Left ventricle myocardium superior (tissue), 1 donor: ENCODE measurements at regions not wholly inside any gene's neighbourhood (a gene's known extent, or its start where the extent isn't known, plus 50 kb on each side); places are given as distances from the start of the nearest gene placed in this dataset.

Experiments
- ATAC-seq: fragments of 200-7000 bp; cut with Tn5 transposase; one replicate; pipeline ENCODE4 v1.9.1; 2020; ENCODE audit warnings: mild to moderate bottlenecking, moderate library complexity
- DNase-seq: peaks from one replicate; pipeline ENCODE4 v3.0.0-alpha.2; 2020
- intact Hi-C: fragments of 100-400 bp; cut with micrococcal nuclease; formaldehyde crosslinking; loops from one replicate; pipeline ENCODE4 v1.11.0; 2022
- donor health status: DM: no; HTN: yes; CAD: no; lungs with severe emphysema.

DNA sequence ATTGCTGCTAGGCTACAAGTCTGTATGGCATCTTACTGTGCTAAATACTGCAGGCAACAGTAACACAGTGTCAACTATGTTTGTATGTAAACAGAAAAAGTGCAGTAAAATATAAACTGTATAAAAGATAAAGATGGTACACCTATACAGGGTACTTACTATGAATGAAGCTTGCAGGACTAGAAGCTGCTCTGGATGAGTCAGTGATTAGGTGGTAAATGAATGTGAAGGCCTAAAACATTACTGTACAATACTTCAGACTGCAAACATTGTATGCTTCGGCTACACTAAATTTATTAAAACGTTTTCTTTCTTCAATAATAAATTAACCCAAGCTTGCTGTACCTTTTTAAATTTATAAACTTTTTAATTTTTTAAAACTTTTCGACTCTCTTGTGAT is 97.1 kb downstream of the HLX start:
- intact Hi-C loops: no loop called here
- DNase-seq (no peak), ATAC-seq (no peak)

DNA sequence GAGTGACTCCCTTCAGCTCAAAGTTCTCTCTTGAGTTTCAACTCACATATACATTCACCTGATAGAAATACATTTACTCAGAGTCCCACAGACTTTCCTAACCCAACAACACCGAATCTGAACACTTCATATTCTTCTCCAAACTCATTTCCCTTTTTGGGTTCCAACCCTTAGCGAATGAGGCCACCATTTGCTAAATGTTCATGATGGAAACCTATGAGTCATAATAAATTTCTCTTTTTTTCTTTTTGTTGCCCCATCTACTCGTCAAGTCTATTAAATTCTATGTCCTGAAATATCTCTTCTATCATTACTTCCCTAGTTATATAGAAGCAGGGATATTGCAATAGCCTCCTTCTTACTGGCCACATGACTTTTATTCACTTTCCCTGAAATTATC is 100.1 kb downstream of the HLX start:
- intact Hi-C loops: no loop called here
- no peak for DNase-seq
- ATAC-seq: no peak

DNA sequence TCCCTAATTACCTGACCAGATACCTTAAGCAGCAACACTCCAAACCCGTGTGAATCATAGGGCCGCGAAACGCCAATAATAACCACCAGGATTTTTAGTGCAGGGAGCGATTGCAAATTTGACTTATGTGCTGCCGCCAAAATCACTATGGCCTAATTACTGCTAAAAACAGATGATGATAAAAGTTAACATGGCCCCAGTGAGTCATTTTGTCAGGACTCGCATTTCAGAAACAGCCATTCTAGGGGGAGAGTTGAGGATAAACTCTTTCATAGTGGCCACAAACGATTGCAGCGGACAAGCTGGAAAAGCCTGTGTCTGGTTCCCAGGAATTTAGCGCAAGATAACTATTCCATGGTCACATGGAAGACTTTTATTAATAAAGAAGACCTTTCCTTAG is 103.4 kb downstream of the HLX start:
- intact Hi-C loops: no loop called here
- no peak for ATAC-seq
- no peak for DNase-seq

DNA sequence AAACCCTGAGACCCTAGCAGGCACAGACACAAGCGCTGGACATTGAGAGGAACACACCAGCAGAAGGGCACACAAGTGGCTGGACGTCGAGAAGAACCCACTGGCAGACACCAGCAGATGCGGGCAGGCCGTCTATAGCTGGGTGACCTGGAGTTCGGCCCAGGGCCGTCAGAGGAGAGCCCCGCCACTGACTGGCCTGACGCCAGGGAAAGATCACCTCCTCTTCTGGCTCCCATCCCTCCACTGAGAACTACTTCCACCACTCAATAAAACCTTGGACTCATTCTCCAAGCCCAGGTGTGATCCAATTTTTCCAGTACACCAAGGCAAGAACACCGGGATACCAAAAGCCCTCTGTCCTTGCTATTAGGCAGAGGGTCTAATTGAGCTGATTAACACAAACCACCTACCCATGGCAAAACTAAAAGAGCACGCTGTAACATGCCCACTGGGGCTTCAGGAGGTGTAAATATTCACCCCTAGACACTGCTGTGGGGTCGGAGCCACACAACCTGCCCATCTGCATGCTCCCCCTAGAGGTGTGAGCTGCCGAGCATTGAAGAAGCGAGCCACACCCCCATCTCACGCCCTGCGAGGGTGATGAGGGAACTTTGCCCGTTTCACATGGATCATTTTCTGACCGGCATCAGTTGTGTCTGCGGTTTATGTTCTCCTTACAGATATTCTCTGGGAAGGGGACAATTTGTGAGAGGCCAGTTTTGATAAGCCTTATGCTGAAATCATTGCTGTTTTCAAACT is 104.8 kb downstream of the HLX start:
- DNase-seq (no peak), ATAC-seq (no peak)
- intact Hi-C loops: no loop called here

DNA sequence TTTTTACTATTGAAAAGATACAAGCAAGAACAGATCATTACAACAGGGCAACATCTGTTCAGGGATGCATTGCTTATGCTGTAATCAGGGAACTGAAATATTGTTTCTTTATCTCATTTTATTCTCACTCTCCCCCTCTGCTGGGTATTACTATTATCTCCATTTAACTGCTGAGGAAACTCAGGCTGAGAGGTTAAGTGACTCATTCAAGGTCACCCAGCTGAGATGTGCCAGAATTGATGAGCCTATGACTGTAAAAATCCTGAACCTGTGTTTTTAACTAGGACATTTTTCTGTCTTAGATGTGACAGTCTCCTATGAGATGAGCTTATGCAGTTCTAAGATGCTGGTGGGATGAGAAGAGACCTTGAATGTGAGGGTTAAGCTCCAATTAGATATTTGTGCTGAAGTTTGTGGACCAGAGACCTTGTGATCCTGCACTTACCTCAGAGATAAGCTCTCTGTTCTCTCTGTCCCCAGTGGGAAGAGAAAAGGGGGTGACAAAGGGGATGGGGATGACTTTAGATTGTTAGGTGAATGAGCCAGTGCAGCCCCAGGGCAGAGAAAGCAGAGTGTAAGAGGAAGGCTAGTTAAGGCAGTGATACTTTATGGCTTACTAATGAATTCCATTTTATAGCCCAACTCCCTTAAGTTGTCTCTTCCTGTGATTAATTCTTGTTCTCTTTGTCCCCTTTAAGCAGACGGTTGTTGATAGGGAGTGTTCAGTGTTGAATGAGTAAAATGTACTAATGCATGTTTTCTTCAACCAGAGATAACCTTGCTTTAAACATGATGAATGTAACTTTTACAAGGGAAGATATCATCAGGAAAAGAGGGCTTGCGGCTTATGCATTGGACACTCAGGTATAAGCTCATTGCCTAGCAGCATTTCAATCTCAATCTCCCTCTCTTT is 111.4 kb downstream of the HLX start:
- intact Hi-C loops: no loop called here
- ATAC-seq (no peak), DNase-seq (no peak)

DNA sequence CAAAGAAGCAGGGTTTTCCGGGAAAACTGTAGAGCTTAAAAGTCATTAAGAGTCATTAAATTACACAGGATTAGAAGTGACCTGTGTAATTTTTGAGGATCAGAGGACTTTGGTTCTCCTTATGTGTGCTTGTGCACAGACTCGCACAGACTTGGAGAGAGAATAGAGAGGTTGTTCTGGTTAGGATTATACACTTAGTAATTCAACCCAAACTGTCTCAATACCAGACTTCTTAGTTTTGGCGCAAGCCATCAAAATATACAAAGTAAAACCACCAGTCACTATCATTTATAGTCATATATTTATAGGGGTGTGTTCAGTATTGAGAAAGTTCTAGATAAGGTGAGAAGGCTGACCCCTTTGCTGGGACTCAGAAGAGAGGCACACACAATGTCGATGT is 112.3 kb downstream of the HLX start:
- intact Hi-C loops: no loop called here
- no peak for DNase-seq

DNA sequence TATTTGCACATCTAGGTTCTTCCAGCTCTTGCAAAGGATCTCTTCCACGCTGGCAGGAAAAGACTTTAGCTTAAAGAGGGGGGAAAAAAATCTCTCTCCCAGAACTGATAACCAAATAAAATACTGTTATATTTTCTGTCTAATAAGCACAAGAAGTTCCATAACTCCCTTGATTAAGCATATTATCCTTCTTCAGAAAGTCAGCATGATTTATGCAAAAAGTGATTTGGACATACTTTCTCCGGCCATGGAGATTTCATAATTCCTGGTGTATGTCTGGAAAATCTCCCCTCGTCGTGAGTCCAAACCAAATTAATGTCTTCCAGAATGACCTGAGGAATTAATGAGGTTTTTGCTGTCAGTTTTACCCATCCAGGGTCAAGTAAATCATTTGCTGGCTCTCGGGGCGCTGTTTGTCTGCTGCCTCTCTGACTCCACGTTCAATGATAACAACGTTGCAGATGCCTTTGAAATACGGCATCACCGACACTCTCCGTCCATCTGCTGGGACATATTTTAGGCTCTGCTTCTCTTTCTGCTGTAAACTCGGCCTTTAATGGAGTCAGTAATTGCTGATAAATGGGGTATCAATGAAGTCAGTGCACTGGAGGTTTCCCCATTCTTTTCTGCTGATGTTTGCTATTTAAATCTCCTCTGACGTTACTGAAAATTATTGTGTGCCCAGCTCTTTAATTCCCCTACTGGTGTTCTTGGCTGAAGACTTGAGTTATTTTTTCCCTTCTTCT is 112.9 kb downstream of the HLX start:
- ATAC-seq: no peak
- DNase-seq: no peak
- intact Hi-C loops: no loop called here

More for the DNA sequence above, 112.3 kb downstream of the HLX start:
- no peak for ATAC-seq

DNA sequence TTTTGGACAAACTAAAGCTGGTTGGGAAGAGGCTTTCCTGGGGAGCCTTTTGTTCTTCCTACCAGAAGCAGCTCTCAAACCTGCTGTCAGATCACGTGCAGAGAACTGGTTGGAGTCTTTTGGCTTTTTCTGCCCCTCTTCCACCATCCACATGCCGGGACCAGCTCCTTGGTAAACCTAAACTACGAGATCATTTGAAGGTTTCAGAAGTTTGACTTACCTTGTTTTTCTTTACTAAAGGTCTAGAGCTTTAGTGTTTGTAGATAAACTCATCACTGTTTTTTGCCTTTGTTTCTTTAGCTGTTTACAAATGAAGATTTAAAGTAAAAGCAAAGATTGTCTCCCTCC is 113.4 kb downstream of the HLX start:
- DNase-seq (no peak), ATAC-seq (no peak)
- intact Hi-C loops: no loop called here

DNA sequence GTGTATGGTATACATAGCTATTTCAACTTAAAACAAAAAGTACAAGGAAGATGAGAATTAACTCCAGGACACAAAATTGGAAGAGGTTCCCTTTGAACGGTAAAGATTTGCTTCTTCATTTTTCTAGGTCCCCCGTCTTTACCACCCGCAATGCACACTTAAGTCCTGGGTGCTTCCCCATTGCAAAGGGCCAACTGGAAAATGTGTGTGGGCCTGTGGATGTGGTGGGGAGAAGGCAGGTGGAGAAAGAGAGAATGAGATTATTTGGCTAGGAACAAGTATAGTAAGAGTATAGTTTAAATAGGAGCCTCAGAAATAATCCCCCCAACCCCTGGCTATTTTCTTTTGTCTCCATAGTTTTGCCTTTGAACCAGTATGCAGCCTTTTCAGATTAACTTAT is 115.4 kb downstream of the HLX start:
- intact Hi-C loops: no loop called here
- ATAC-seq: no peak
- no peak for DNase-seq

DNA sequence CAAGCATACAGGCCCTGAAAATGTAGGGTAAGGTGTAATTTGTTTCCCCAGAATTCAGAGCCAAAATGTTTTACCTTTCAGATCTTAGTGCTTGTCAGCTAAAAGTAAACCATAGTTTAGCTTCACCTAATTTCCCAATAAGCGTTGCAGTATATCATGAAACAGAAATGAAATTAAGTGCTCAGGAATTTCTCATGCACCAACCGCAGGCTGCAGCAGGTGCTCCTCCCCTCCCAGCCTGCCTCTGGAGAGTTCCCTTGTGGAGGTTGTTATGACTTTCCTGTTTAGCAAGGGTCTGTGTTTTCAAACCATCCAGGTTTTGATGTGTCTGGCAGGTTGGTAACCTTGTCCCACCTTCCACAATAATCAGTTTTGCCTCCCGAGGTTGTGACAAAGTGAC is 118.5 kb downstream of the HLX start:
- no peak for DNase-seq
- intact Hi-C loops: no loop called here
- no peak for ATAC-seq

DNA sequence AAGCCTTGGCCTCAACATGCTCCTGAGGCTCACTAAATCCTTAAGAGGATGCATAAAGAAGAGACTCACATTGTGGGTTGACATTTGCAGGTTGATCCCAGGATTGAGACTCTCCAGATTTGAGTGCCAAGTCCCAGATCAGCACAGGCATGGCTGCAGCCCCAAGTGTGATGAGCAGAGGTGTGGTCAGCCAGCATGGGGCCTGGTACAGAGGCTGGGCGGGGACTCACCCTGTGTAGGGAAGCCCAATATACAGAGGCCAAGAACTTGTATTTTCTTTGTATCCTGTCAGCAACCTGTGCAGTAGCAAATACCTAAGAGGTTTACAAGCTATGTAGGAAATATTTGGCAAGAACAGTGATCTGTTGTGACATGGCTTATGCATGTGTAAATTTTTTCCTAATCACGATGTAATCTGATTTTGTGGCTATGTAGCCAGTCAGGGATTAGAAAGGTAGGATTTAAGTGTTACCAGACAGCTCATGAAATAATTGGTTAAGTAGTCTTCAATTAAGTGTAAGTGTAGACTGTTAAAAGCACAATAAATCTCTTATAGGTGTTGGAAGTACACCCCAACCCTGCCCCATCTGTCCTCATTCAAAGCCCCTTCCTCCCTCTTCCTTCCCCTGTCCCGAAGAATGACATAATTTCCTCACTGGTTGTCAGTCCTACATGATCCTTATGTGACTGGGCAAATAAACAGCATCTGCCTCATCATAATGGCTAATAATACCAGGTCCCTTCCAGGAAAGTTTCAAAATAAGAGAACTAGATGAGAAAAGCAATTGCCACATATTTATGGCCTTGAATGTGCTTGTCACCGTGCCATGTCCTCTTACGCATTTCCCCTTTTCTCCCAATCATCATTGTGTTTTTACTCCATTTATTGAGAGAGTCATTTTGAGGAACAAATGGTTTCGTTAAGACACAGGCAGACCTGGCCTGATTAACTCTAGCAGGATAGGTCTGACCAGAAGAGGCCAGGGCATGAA is 120.9 kb downstream of the HLX start:
- intact Hi-C loops: no loop called here
- ATAC-seq (peak; percentile 87), DNase-seq (no peak)

DNA sequence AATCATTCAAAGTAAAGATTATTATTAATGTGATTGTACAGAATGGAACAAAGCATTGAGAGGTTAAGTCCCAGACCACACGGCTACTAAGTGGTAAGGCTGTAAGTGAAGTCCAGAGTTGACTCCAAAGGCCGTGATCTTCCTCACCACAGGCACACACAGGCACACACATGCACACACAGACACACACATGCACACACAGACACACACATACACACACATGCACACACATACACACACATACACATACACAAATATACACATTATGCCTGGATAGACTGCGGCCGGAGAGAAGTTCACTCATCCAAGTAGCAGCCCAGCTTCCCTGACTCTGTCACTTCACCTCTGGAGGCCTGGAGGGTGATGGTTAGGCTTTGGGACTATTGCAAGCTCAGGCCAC is 121.9 kb downstream of the HLX start:
- ATAC-seq: no peak

DNA sequence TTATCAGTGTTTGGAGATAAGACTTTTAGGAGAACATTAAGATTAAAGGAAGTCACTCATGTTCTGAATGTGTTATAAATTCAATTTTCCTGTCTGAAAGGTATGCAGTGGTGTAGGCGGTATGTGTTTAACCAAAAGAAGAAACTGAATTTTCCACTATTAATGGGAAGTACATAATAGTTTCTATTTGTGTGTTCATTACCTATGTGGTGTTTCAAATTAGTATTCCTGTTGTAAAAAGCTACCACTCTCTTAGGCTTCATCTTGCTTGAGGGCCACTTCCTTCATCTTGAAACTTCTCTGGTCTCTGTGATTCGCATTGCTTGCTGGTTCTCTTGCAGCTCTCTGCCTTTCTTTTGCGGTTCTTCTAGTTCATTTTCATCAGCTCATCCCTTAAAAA is 123.4 kb downstream of the HLX start:
- ATAC-seq: no peak
- DNase-seq: no peak
- intact Hi-C loops: no loop called here

More for the DNA sequence above, 121.9 kb downstream of the HLX start:
- DNase-seq: no peak
- intact Hi-C loops: no loop called here

DNA sequence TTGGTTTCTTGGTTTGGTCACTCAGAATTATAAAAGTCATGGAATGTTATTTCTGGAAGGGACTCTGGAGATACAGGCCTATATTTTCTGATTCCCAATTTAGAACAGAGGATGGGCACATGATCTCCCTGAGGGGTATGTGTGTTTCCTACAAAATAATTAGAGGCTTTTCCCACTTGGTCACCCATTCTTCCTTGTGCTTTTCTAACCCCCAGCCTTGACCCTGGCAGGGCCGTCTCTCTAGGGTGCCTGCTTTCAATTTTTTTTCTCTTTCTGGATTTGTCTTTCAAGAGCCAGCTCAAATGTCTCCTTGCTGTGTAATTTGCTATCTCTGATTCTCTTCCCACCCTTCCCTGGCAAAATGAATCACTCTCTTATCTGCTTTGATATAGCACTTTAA is 131.9 kb downstream of the HLX start:
- no peak for DNase-seq
- intact Hi-C loops: no loop called here
- peak; percentile 37 for ATAC-seq

DNA sequence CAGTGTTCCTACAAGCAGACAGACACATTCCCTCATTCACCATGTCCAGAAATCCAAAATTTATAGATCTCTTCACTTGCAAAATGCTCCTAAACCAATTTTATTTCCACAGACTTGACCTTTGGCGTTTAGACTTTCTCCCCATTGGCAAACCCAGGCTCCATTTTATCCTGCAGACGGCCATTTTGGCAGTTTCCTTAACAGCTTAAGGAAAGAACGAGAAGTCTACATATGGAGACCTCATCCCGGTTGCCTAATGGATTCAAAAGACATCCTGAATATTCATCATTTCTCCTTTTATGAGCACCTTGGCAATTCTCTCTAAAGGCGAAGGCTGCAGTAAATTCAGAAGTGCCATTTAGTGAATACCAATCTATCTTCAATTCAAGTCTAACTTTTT is 132.9 kb downstream of the HLX start:
- no peak for ATAC-seq
- intact Hi-C loops: no loop called here
- DNase-seq: no peak

DNA sequence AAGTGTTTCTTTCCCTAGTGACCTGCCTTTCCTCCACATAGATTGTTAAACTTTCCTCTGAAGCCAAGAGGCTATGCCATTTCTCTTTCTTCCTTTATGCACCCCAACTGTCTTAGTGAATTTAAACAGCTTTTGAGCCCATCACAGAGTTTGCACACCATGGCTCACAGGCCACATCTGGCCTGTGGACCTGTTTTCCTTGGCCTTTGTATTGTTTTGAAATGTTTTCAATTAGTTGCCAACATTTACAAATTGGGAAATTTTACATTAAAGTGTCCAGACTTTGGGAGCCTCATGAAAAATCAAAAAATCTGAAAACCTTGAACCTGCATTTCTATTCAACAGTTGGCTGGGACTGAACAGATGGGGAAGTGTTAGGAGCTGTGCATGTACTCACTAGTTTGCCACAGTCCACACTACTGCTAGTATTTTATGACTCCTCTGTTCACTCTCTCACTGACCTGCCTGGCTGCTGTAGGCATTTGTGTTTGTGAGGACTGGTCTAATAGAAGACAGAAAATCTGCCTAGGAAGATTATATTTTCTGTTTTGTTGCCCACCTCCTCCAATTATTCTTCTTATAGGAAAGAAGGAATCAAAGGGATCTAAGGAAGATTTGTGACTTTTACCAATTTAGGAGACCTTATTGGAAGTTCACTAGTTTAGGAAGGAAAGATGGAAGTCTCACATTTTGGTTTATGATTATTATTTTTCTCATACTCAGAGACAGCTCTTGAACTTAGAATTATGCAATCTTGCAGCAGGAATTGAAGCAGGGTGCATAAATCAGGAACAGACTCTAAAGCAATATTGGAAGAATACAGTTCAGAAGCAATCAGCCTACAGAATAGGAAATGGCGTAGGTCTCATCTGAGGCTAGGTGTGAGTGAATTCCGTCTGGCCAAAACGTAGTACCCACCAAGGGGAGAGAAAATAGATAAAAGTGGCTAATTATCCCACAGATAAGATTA is 134.7 kb downstream of the HLX start:
- intact Hi-C loops: no loop called here
- ATAC-seq: no peak
- no peak for DNase-seq

DNA sequence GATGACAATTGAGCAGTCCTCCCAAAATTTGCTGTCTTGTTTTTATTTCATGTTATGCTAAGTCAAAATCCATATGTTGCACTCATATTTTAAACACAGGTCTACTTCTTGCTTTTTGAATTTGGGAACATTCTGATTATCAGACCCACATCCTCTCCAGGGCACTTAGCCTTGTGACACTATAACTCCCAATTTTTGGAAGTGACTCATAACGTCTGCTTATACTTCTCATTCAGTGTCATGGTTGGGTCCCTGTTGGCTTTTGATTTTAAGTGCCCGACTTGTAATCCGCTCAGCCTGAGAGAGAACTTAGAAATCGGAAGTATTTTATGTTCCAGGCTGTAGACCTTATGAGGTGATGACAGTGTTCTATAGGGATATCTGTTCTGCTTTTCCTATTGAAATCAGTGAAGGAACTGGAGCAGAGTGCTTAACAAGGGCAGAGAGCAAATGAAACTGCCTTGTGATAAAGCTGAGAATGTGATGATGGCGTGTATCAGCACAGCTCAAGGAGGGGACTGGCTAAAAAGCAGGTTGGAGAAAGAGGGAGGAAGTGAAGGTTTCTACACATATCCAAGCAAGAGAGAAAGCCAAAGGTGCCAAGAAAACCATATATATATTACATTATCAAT is 136.0 kb downstream of the HLX start:
- ATAC-seq: no peak
- intact Hi-C loops: no loop called here
- no peak for DNase-seq
